Activated T-cell treated with anti-CD3 and anti-CD28 coated beads, Interleukin-2, amount 50 U/mL, for 4 hours (primary cell): ENCODE measurements at regions not wholly inside any gene's neighbourhood (a gene's known extent, or its start where the extent isn't known, plus 50 kb on each side); places are given as distances from the start of the nearest gene placed in this dataset.
A peak's percentile ranks its signal among the peaks of the same experiment; 100 is the strongest.
"Not testable (repeated sequence)": the region's sequence is repeated elsewhere in the genome, so short reads cannot be mapped to it uniquely, and the experiment has no call there.

Source experiments
- ATAC-seq, 2 donors: fragments of 200-7000 bp; cut with Tn5 transposase; one replicate each; pipeline ENCODE4 v1.10.0; 2021
- DNase-seq: peaks from one replicate; pipeline ENCODE4 v3.0.0-alpha.2; 2020
- H3K27me3 Mint-ChIP-seq: one replicate; pipeline ENCODE4 v1.8.0; 2021; ENCODE audit warnings: low read depth, mixed read lengths
- H3K36me3 Mint-ChIP-seq: one replicate; pipeline ENCODE4 v1.8.0; 2022; ENCODE audit warnings: mixed read lengths; ENCODE audit not compliant: insufficient read depth
- H3K4me1 Mint-ChIP-seq: one replicate; pipeline ENCODE4 v1.8.0; 2021; ENCODE audit warnings: low read depth, mixed read lengths
- H3K4me3 Mint-ChIP-seq: one replicate; pipeline ENCODE4 v1.8.0; 2021; ENCODE audit warnings: mild to moderate bottlenecking, moderate library complexity, mixed read lengths
- H3K9me3 Mint-ChIP-seq: one replicate; pipeline ENCODE4 v1.8.0; 2021; ENCODE audit warnings: mixed read lengths

- DNase-seq, H3K9me3 Mint-ChIP-seq, ATAC-seq, H3K36me3 Mint-ChIP-seq, H3K4me1 Mint-ChIP-seq, H3K27me3 Mint-ChIP-seq, H3K4me3 Mint-ChIP-seq: not testable (repeated sequence)
These were observed 150.9 kb upstream of the TEX13D start for GRCh38 chrX:124181515-124181914.

GRCh38 chrX:124190440-124190839 is 142.0 kb upstream of the TEX13D start:
- H3K27me3 Mint-ChIP-seq = no peaks in the 10 kb centered on the region
- H3K4me3 Mint-ChIP-seq = no peak overlapping the region
- DNase-seq (no peak), ATAC-seq (no peak)
- H3K4me1 Mint-ChIP-seq = no peaks in the 10 kb centered on the region
- H3K9me3 Mint-ChIP-seq = no peaks in the 10 kb centered on the region
- no peaks in the 10 kb centered on the region for H3K36me3 Mint-ChIP-seq

GRCh38 chrX:124194199-124194598 is 138.3 kb upstream of the TEX13D start:
- Mint-ChIP-seq H3K9me3 (no peaks in the 10 kb centered on the region), H3K36me3 (no peaks in the 10 kb centered on the region), H3K4me3 (no peak overlapping the region), H3K4me1 (no peaks in the 10 kb centered on the region), H3K27me3 (no peaks in the 10 kb centered on the region)
- no peak for ATAC-seq
- no peak for DNase-seq

GRCh38 chrX:124194901-124195300 is 137.6 kb upstream of the TEX13D start:
- DNase-seq (no peak), ATAC-seq (no peak)
- Mint-ChIP-seq H3K9me3 (no peaks in the 10 kb centered on the region), H3K4me3 (no peak overlapping the region), H3K27me3 (no peaks in the 10 kb centered on the region), H3K36me3 (no peaks in the 10 kb centered on the region), H3K4me1 (no peaks in the 10 kb centered on the region)

GRCh38 chrX:124203311-124203710 is 129.1 kb upstream of the TEX13D start:
- no peaks in the 10 kb centered on the region for H3K36me3 Mint-ChIP-seq
- ATAC-seq = no peak
- no peaks in the 10 kb centered on the region for H3K27me3 Mint-ChIP-seq
- peaks cover 12% of the 10 kb centered on the region for H3K9me3 Mint-ChIP-seq
- H3K4me3 Mint-ChIP-seq = no peak overlapping the region
- H3K4me1 Mint-ChIP-seq = no peaks in the 10 kb centered on the region
- no peak for DNase-seq

- ATAC-seq = no peak
- H3K27me3 Mint-ChIP-seq = no peaks in the 10 kb centered on the region
These were observed 123.8 kb upstream of the TEX13D start for GRCh38 chrX:124208660-124209059.

GRCh38 chrX:124209792-124210576 is 122.5 kb upstream of the TEX13D start:
- DNase-seq = no peak
- ATAC-seq = no peak
- no peak overlapping the region for H3K4me3 Mint-ChIP-seq
- H3K36me3 Mint-ChIP-seq = no peaks in the 10 kb centered on the region
- H3K9me3 Mint-ChIP-seq = no peaks in the 10 kb centered on the region
- no peaks in the 10 kb centered on the region for H3K27me3 Mint-ChIP-seq
- H3K4me1 Mint-ChIP-seq = peaks cover 25% of the 10 kb centered on the region

More at GRCh38 chrX:124208660-124209059, 123.8 kb upstream of the TEX13D start:
- Mint-ChIP-seq H3K36me3 (no peaks in the 10 kb centered on the region), H3K4me1 (peaks cover 17% of the 10 kb centered on the region), H3K4me3 (no peak overlapping the region), H3K9me3 (no peaks in the 10 kb centered on the region)
- DNase-seq = no peak

GRCh38 chrX:124211312-124211942 is 121.0 kb upstream of the TEX13D start:
- Mint-ChIP-seq H3K9me3 (no peaks in the 10 kb centered on the region), H3K27me3 (no peaks in the 10 kb centered on the region), H3K4me3 (no peak overlapping the region), H3K36me3 (no peaks in the 10 kb centered on the region), H3K4me1 (peaks cover 39% of the 10 kb centered on the region)
- ATAC-seq (peak; percentile 55 to 58), DNase-seq (no peak)

- H3K9me3 Mint-ChIP-seq = no peaks in the 10 kb centered on the region
- H3K4me3 Mint-ChIP-seq = no peak overlapping the region
- peaks cover 51% of the 10 kb centered on the region for H3K4me1 Mint-ChIP-seq
- ATAC-seq = peak; percentile 78 to 84
- DNase-seq = peak; percentile 27
- no peaks in the 10 kb centered on the region for H3K27me3 Mint-ChIP-seq
- no peaks in the 10 kb centered on the region for H3K36me3 Mint-ChIP-seq
These were observed 119.8 kb upstream of the TEX13D start for GRCh38 chrX:124212622-124213021.

GRCh38 chrX:124215786-124216185 is 116.7 kb upstream of the TEX13D start:
- no peaks in the 10 kb centered on the region for H3K27me3 Mint-ChIP-seq
- ATAC-seq (no peak), DNase-seq (no peak)
- H3K9me3 Mint-ChIP-seq = no peaks in the 10 kb centered on the region
- no peak overlapping the region for H3K4me3 Mint-ChIP-seq
- H3K4me1 Mint-ChIP-seq = peaks cover 75% of the 10 kb centered on the region
- no peaks in the 10 kb centered on the region for H3K36me3 Mint-ChIP-seq

- Mint-ChIP-seq H3K9me3 (no peaks in the 10 kb centered on the region), H3K36me3 (no peaks in the 10 kb centered on the region), H3K4me3 (no peak overlapping the region), H3K4me1 (peaks cover 71% of the 10 kb centered on the region), H3K27me3 (no peaks in the 10 kb centered on the region)
- DNase-seq = no peak
- ATAC-seq = no peak
These were observed 115.9 kb upstream of the TEX13D start for GRCh38 chrX:124216396-124217115.

- no peaks in the 10 kb centered on the region for H3K9me3 Mint-ChIP-seq
- peak overlapping the region; percentile 65 for H3K4me3 Mint-ChIP-seq
- peak; percentile 88 to 90 for ATAC-seq
- peaks cover 68% of the 10 kb centered on the region for H3K4me1 Mint-ChIP-seq
- no peaks in the 10 kb centered on the region for H3K36me3 Mint-ChIP-seq
- H3K27me3 Mint-ChIP-seq = no peaks in the 10 kb centered on the region
- peak; percentile 56 for DNase-seq
These were observed 114.9 kb upstream of the TEX13D start for GRCh38 chrX:124217304-124218251.

- Mint-ChIP-seq H3K9me3 (no peaks in the 10 kb centered on the region), H3K4me3 (no peak overlapping the region), H3K27me3 (no peaks in the 10 kb centered on the region), H3K36me3 (no peaks in the 10 kb centered on the region), H3K4me1 (peaks cover 36% of the 10 kb centered on the region)
- DNase-seq = no peak
- peak in 1 of 2 donors; percentile 41 for ATAC-seq
These were observed 108.9 kb upstream of the TEX13D start for GRCh38 chrX:124223524-124223923.

GRCh38 chrX:124224528-124224927 is 107.9 kb upstream of the TEX13D start:
- Mint-ChIP-seq H3K27me3 (no peaks in the 10 kb centered on the region), H3K36me3 (no peaks in the 10 kb centered on the region), H3K4me3 (no peak overlapping the region), H3K9me3 (no peaks in the 10 kb centered on the region), H3K4me1 (peaks cover 26% of the 10 kb centered on the region)
- DNase-seq (no peak), ATAC-seq (no peak)
